ENCODE measurements at regions not wholly inside any gene's neighbourhood (a gene's known extent, or its start where the extent isn't known, plus 50 kb on each side); places are given as distances from the start of the nearest gene placed in this dataset.

- TF ChIP-seq CHD7 (IDR thresholded peaks at IDR 0.05; ENCODE audit: insufficient replicate concordance, low read length): no peak
- TF ChIP-seq E2F6 (IDR thresholded peaks at IDR 0.05): no peak
- TF ChIP-seq JUND (IDR thresholded peaks at IDR 0.05; ENCODE audit: low read length): no peak
- TF ChIP-seq PHF8 (conservative IDR thresholded peaks at IDR 0.05; ENCODE audit: low read depth, low read length): no peak
- no peak for TF ChIP-seq JUN (IDR thresholded peaks at IDR 0.05; ENCODE audit: low read depth, low read length)
- no peak for TF ChIP-seq TAF1 (IDR thresholded peaks at IDR 0.05; ENCODE audit: low read depth, low read length)
- no peak for TF ChIP-seq CBX5 (IDR thresholded peaks at IDR 0.05; ENCODE audit: low read depth, low read length)
- TF ChIP-seq CEBPB (IDR thresholded peaks at IDR 0.05; ENCODE audit: low read depth, low read length): no peak
- no peak for TF ChIP-seq SIRT6 (IDR thresholded peaks at IDR 0.05; ENCODE audit: low read length)
- no peak for TF ChIP-seq USF2 (IDR thresholded peaks at IDR 0.05; ENCODE audit: low read length)
Measured at GRCh38 chr17:71402661-71403141, 718.1 kb upstream of the SOX9 start (continued).
